ENCODE measurements at regions not wholly inside any gene's neighbourhood (a gene's known extent, or its start where the extent isn't known, plus 50 kb on each side); places are given as distances from the start of the nearest gene placed in this dataset.
"Not testable (repeated sequence)": the region's sequence is repeated elsewhere in the genome, so short reads cannot be mapped to it uniquely, and the experiment has no call there.

GRCh38 chr5:34128890-34129289 lies 85.9 kb upstream of the C1QTNF3 start:
- TF ChIP-seq CTCF (IDR thresholded peaks at IDR 0.05; ENCODE audit: low read length); EZH2 (IDR thresholded peaks at IDR 0.05; ENCODE audit: borderline replicate concordance, low read length): not testable (repeated sequence)

Data from OCI-LY1 (cell line).